GM23248 (cell line): ENCODE measurements at regions not wholly inside any gene's neighbourhood (a gene's known extent, or its start where the extent isn't known, plus 50 kb on each side); places are given as distances from the start of the nearest gene placed in this dataset.

ENCODE experiments used
- DNase-seq: peaks from one replicate; pipeline ENCODE4 v3.0.0-alpha.2; 2015
- H2AFZ ChIP-seq: fragments of 200-600 bp; sonication (generic); 2 replicates; pipeline ENCODE4 v1.6.1; 2016; ENCODE audit warnings: antibody characterized with exemption
- H3F3A ChIP-seq: fragments of 200-600 bp; sonication (generic); 2 replicates; pipeline ENCODE4 v1.6.1; 2016; ENCODE audit warnings: mild to moderate bottlenecking, antibody characterized with exemption, mixed run types; ENCODE audit not compliant: insufficient read depth
- H3K27ac ChIP-seq: fragments of 200-600 bp; sonication (generic); 2 replicates; pipeline ENCODE4 v1.5.1; 2016; ENCODE audit warnings: mild to moderate bottlenecking
- H3K27me3 ChIP-seq: fragments of 200-600 bp; sonication (generic); replicated peaks from 2 replicates; pipeline ENCODE4 v1.6.1; 2016; ENCODE audit warnings: mild to moderate bottlenecking; ENCODE audit not compliant: insufficient read depth
- H3K36me3 ChIP-seq: fragments of 200-600 bp; sonication (generic); 2 replicates; pipeline ENCODE4 v1.6.1; 2016; ENCODE audit warnings: low read depth, mild to moderate bottlenecking
- H3K4me1 ChIP-seq: fragments of 200-600 bp; sonication (generic); 2 replicates; pipeline ENCODE4 v1.6.1; 2016; ENCODE audit warnings: mild to moderate bottlenecking; ENCODE audit not compliant: insufficient read depth
- H3K4me2 ChIP-seq: fragments of 200-600 bp; sonication (generic); one replicate; pipeline ENCODE4 v1.6.1; 2016; ENCODE audit warnings: mild to moderate bottlenecking; ENCODE audit not compliant: unreplicated experiment
- H3K4me3 ChIP-seq: fragments of 200-600 bp; sonication (generic); 2 replicates; pipeline ENCODE4 v1.5.1; 2016; ENCODE audit warnings: mild to moderate bottlenecking
- H3K79me2 ChIP-seq: fragments of 200-600 bp; sonication (generic); 2 replicates; pipeline ENCODE4 v1.6.1; 2016; ENCODE audit warnings: mild to moderate bottlenecking; ENCODE audit not compliant: insufficient read depth
- H3K9ac ChIP-seq: fragments of 200-600 bp; sonication (generic); 2 replicates; pipeline ENCODE4 v1.6.1; 2016; ENCODE audit warnings: mild to moderate bottlenecking
- H3K9me2 ChIP-seq: fragments of 200-600 bp; sonication (generic); 2 replicates; pipeline ENCODE4 v1.6.1; 2016; ENCODE audit warnings: mixed run types, mild to moderate bottlenecking, moderate library complexity; ENCODE audit not compliant: insufficient read depth
- H3K9me3 ChIP-seq: fragments of 200-600 bp; sonication (generic); one replicate; pipeline ENCODE4 v1.6.1; 2017; ENCODE audit warnings: low read depth
- H4K20me1 ChIP-seq: fragments of 200-600 bp; sonication (generic); 2 replicates; pipeline ENCODE4 v1.6.0; 2016; ENCODE audit not compliant: insufficient read depth
- EZH2 ChIP-seq: fragments of 200-600 bp; sonication (generic); IDR thresholded peaks from 2 replicates; pipeline ENCODE4 v1.6.1; 2018; ENCODE audit warnings: antibody characterized with exemption, mild to moderate bottlenecking; ENCODE audit not compliant: insufficient read depth, poor library complexity, severe bottlenecking
- EZH2phosphoT487 ChIP-seq: fragments of 200-600 bp; sonication (generic); IDR thresholded peaks from 2 replicates; pipeline ENCODE4 v1.6.1; 2018; ENCODE audit warnings: antibody characterized with exemption, moderate library complexity, mild to moderate bottlenecking, low read depth; ENCODE audit not compliant: insufficient read depth
- WGBS, 2 experiments: methylation state at CpG; one replicate each; pipeline ENCODE4 v1.1.6; 2015 to 2017; ENCODE audit warnings: low lambda C conversion rate in 2 of 2, low coverage in 1 of 2; ENCODE audit errors: missing lambda C conversion rate in 2 of 2; 5-methylcytosine and 5-hydroxymethylcytosine counted together
- in situ Hi-C: fragments of 300-500 bp; cut with MboI; formaldehyde crosslinking; loops from 2 replicates; pipeline ENCODE4 v1.15.0; 2020

DNA sequence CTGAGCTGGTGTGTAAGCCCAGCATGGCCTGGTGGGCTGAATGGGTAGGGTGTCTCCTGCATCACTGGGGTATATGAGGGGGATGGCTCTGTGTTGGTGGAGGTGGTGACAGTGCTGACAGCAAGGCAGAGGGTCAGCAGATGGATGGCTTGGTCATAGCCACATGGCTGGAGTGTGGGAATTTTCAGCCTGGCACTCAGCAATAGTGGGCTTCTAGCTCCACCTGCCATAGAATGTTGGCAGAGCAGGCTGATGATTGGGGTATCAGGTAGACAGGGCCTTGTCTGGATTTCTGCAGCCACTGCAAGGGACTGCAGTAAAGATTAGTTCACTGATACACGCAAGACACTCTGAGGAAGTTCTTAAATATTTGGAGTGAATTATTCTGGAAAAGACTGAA, 137.5 kb upstream of the BACH2 start:
- H2AFZ ChIP-seq, result no peak overlapping the region
- H3K4me3 ChIP-seq, result no peak overlapping the region
- H3K4me2 ChIP-seq, result no peak overlapping the region
- H3K9me3 ChIP-seq, result no peaks in the 10 kb centered on the region
- no peak overlapping the region for H3K27ac ChIP-seq
- H3K9me2 ChIP-seq, result no peaks in the 10 kb centered on the region
- TF ChIP-seq EZH2 (no peak), EZH2phosphoT487 (no peak)
- no peaks in the 10 kb centered on the region for H3K4me1 ChIP-seq
- H4K20me1 ChIP-seq, result no peaks in the 10 kb centered on the region
- 67 to 76% methylated on average over 1 of the region's 1 CpG for WGBS, 2 experiments
- in situ Hi-C loops, result no loop called here
- H3F3A ChIP-seq, result no peaks in the 10 kb centered on the region
- no peaks in the 10 kb centered on the region for H3K36me3 ChIP-seq
- H3K9ac ChIP-seq, result no peak overlapping the region
- no peaks in the 10 kb centered on the region for H3K79me2 ChIP-seq
- no peak for DNase-seq
- H3K27me3 ChIP-seq, result peaks cover 6% of the 10 kb centered on the region; the same call in 1 of the 2 replicates

- Histone ChIP-seq H3K9me2 (no peaks in the 10 kb centered on the region), H3K9ac (no peak overlapping the region), H3K4me3 (no peak overlapping the region), H3K4me2 (no peak overlapping the region), H2AFZ (no peak overlapping the region), H3K27ac (no peak overlapping the region), H3K27me3 (peaks cover 6% of the 10 kb centered on the region; the same call in 1 of the 2 replicates), H3F3A (no peaks in the 10 kb centered on the region), H3K9me3 (no peaks in the 10 kb centered on the region), H4K20me1 (no peaks in the 10 kb centered on the region), H3K4me1 (no peaks in the 10 kb centered on the region), H3K36me3 (no peaks in the 10 kb centered on the region), H3K79me2 (no peaks in the 10 kb centered on the region)
- no peak for DNase-seq
- no peak for TF ChIP-seq EZH2phosphoT487
- TF ChIP-seq EZH2, result no peak
- in situ Hi-C loops, result no loop called here
These were observed 136.3 kb upstream of the BACH2 start for GRCh38 chr6:90432937-90433336.

GRCh38 chr6:90432041-90432775, 135.6 kb upstream of the BACH2 start:
- H3F3A ChIP-seq, result no peaks in the 10 kb centered on the region
- no peaks in the 10 kb centered on the region for H4K20me1 ChIP-seq
- H3K79me2 ChIP-seq, result no peaks in the 10 kb centered on the region
- H3K27me3 ChIP-seq, result peaks cover 6% of the 10 kb centered on the region; the same call in 1 of the 2 replicates
- no peaks in the 10 kb centered on the region for H3K9me3 ChIP-seq
- no peaks in the 10 kb centered on the region for H3K4me1 ChIP-seq
- in situ Hi-C loops, result no loop called here
- no peak overlapping the region for H2AFZ ChIP-seq
- H3K27ac ChIP-seq, result no peak overlapping the region
- no peak overlapping the region for H3K4me3 ChIP-seq
- 40 to 48% methylated on average over 3 of the region's 3 CpGs for WGBS, 2 experiments
- H3K9me2 ChIP-seq, result no peaks in the 10 kb centered on the region
- no peak overlapping the region for H3K4me2 ChIP-seq
- no peak for DNase-seq
- H3K9ac ChIP-seq, result no peak overlapping the region
- TF ChIP-seq EZH2phosphoT487 (no peak), EZH2 (no peak)
- no peaks in the 10 kb centered on the region for H3K36me3 ChIP-seq

GRCh38 chr6:90431576-90431975, 134.9 kb upstream of the BACH2 start:
- Histone ChIP-seq H3K9me3 (no peaks in the 10 kb centered on the region), H3K36me3 (no peaks in the 10 kb centered on the region), H3F3A (no peaks in the 10 kb centered on the region), H4K20me1 (no peaks in the 10 kb centered on the region), H3K4me2 (no peak overlapping the region), H3K9me2 (no peaks in the 10 kb centered on the region), H3K79me2 (no peaks in the 10 kb centered on the region), H3K27me3 (peaks cover 6% of the 10 kb centered on the region; the same call in 1 of the 2 replicates), H3K27ac (no peak overlapping the region), H3K4me3 (no peak overlapping the region), H3K4me1 (no peaks in the 10 kb centered on the region), H3K9ac (no peak overlapping the region), H2AFZ (no peak overlapping the region)
- TF ChIP-seq EZH2 (no peak), EZH2phosphoT487 (no peak)
- in situ Hi-C loops, result no loop called here
- DNase-seq, result no peak

DNA sequence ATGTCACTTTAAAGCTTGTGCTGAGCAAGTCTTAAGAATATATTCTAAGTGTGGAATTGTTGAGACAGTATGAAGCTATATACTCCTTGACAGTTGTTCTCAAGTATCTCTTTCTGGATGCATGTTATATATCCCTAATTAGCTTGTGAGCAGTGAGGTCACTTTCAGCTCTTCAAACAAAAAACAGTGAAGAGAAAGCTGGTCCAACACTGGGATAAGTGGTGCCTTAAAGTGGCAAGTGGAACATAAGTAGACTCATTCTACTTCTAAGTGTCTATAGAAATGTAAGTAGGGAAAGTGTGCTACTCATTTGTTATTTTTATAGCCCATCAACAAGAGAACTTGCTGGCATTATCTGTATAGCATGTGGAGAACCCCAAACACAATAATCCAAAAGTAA, 133.1 kb upstream of the BACH2 start:
- Histone ChIP-seq H3K27me3 (peaks cover 10% of the 10 kb centered on the region), H3K9ac (no peak overlapping the region), H2AFZ (no peak overlapping the region), H3K4me2 (no peak overlapping the region), H3K9me2 (no peaks in the 10 kb centered on the region), H4K20me1 (no peaks in the 10 kb centered on the region), H3F3A (no peaks in the 10 kb centered on the region), H3K9me3 (no peaks in the 10 kb centered on the region), H3K36me3 (no peaks in the 10 kb centered on the region), H3K4me1 (no peaks in the 10 kb centered on the region), H3K4me3 (no peak overlapping the region), H3K79me2 (no peaks in the 10 kb centered on the region), H3K27ac (no peak overlapping the region)
- TF ChIP-seq EZH2phosphoT487, result no peak
- no peak for TF ChIP-seq EZH2
- DNase-seq, result no peak
- in situ Hi-C loops, result no loop called here
